ENCODE measurements at regions not wholly inside any gene's neighbourhood (a gene's known extent, or its start where the extent isn't known, plus 50 kb on each side); places are given as distances from the start of the nearest gene placed in this dataset.
"Not testable (repeated sequence)": the region's sequence is repeated elsewhere in the genome, so short reads cannot be mapped to it uniquely, and the experiment has no call there.

GRCh38 chr16:31975826-31976419 is 102.3 kb downstream of the ZNF267 start:
- H3K27ac Mint-ChIP-seq; H3K36me3 ChIP-seq (ENCODE audit: insufficient read depth); ATAC-seq; H3K4me3 Mint-ChIP-seq; H2AFZ ChIP-seq; H3K27me3 ChIP-seq (ENCODE audit: insufficient read depth); H3K27ac ChIP-seq (ENCODE audit: low read depth); DNase-seq (ENCODE audit: low spot score); H3K27me3 Mint-ChIP-seq (ENCODE audit: insufficient read depth, low read depth, poor library complexity); H4K20me1 ChIP-seq (replicated peaks; ENCODE audit: insufficient read depth); H3K9me2 ChIP-seq (ENCODE audit: insufficient read depth); H3K4me3 ChIP-seq; H3K36me3 Mint-ChIP-seq (ENCODE audit: low read depth); H3K4me2 ChIP-seq; H3K79me2 ChIP-seq (replicated peaks; ENCODE audit: insufficient read depth); H3K4me1 ChIP-seq (ENCODE audit: insufficient read depth); H3K4me1 Mint-ChIP-seq; H3F3A ChIP-seq (replicated peaks; ENCODE audit: low read depth): not testable (repeated sequence)
- peaks cover 44% of the 10 kb centered on the region for H3K9me3 Mint-ChIP-seq

GRCh38 chr16:31978463-31978862 is 104.9 kb downstream of the ZNF267 start:
- not testable (repeated sequence) for ATAC-seq; DNase-seq (ENCODE audit: low spot score)

GRCh38 chr16:31981739-31982138 is 108.1 kb downstream of the ZNF267 start:
- ATAC-seq: not testable (repeated sequence)

More at GRCh38 chr16:31978463-31978862, 104.9 kb downstream of the ZNF267 start:
- not testable (repeated sequence) for H3K27me3 Mint-ChIP-seq (ENCODE audit: insufficient read depth, low read depth, poor library complexity); H3K36me3 Mint-ChIP-seq (ENCODE audit: low read depth); H3K4me3 Mint-ChIP-seq; H3K4me1 Mint-ChIP-seq; H2AFZ ChIP-seq; H4K20me1 ChIP-seq (replicated peaks; ENCODE audit: insufficient read depth); H3K36me3 ChIP-seq (ENCODE audit: insufficient read depth); H3K27me3 ChIP-seq (ENCODE audit: insufficient read depth); H3K4me2 ChIP-seq; H3K4me1 ChIP-seq (ENCODE audit: insufficient read depth); H3K79me2 ChIP-seq (replicated peaks; ENCODE audit: insufficient read depth); H3K27ac ChIP-seq (ENCODE audit: low read depth); H3F3A ChIP-seq (replicated peaks; ENCODE audit: low read depth); H3K4me3 ChIP-seq; H3K27ac Mint-ChIP-seq; H3K9me2 ChIP-seq (ENCODE audit: insufficient read depth)
- peaks cover 52% of the 10 kb centered on the region for H3K9me3 Mint-ChIP-seq

GRCh38 chr16:31982986-31983385 is 109.4 kb downstream of the ZNF267 start:
- H3K9me3 Mint-ChIP-seq: peaks cover 44% of the 10 kb centered on the region
- H3F3A ChIP-seq (replicated peaks; ENCODE audit: low read depth); DNase-seq (ENCODE audit: low spot score); H3K27me3 ChIP-seq (ENCODE audit: insufficient read depth); ATAC-seq; H3K4me1 ChIP-seq (ENCODE audit: insufficient read depth); H3K4me3 ChIP-seq; H3K79me2 ChIP-seq (replicated peaks; ENCODE audit: insufficient read depth); H3K27ac Mint-ChIP-seq; H2AFZ ChIP-seq; H3K4me1 Mint-ChIP-seq; H3K27ac ChIP-seq (ENCODE audit: low read depth); H3K27me3 Mint-ChIP-seq (ENCODE audit: insufficient read depth, low read depth, poor library complexity); H3K4me2 ChIP-seq; H3K4me3 Mint-ChIP-seq; H3K36me3 Mint-ChIP-seq (ENCODE audit: low read depth); H4K20me1 ChIP-seq (replicated peaks; ENCODE audit: insufficient read depth); H3K9me2 ChIP-seq (ENCODE audit: insufficient read depth); H3K36me3 ChIP-seq (ENCODE audit: insufficient read depth): not testable (repeated sequence)

More at GRCh38 chr16:31981739-31982138, 108.1 kb downstream of the ZNF267 start:
- not testable (repeated sequence) for H3K79me2 ChIP-seq (replicated peaks; ENCODE audit: insufficient read depth); H3K27ac Mint-ChIP-seq; H3K4me2 ChIP-seq; H3K27me3 ChIP-seq (ENCODE audit: insufficient read depth); H3K4me3 Mint-ChIP-seq; H3F3A ChIP-seq (replicated peaks; ENCODE audit: low read depth); H3K27me3 Mint-ChIP-seq (ENCODE audit: insufficient read depth, low read depth, poor library complexity); DNase-seq (ENCODE audit: low spot score); H3K36me3 ChIP-seq (ENCODE audit: insufficient read depth); H3K4me3 ChIP-seq; H3K9me2 ChIP-seq (ENCODE audit: insufficient read depth); H3K4me1 Mint-ChIP-seq; H4K20me1 ChIP-seq (replicated peaks; ENCODE audit: insufficient read depth); H3K36me3 Mint-ChIP-seq (ENCODE audit: low read depth); H3K4me1 ChIP-seq (ENCODE audit: insufficient read depth); H2AFZ ChIP-seq; H3K27ac ChIP-seq (ENCODE audit: low read depth)
- peaks cover 46% of the 10 kb centered on the region for H3K9me3 Mint-ChIP-seq

GRCh38 chr16:31983666-31984065 is 110.1 kb downstream of the ZNF267 start:
- not testable (repeated sequence) for H3K36me3 ChIP-seq (ENCODE audit: insufficient read depth); H3K4me1 Mint-ChIP-seq; H3K27me3 Mint-ChIP-seq (ENCODE audit: insufficient read depth, low read depth, poor library complexity); H3K4me3 ChIP-seq; ATAC-seq; H3K79me2 ChIP-seq (replicated peaks; ENCODE audit: insufficient read depth); H3K4me1 ChIP-seq (ENCODE audit: insufficient read depth); H3K4me3 Mint-ChIP-seq; H4K20me1 ChIP-seq (replicated peaks; ENCODE audit: insufficient read depth); H3F3A ChIP-seq (replicated peaks; ENCODE audit: low read depth); H3K27ac Mint-ChIP-seq; H3K4me2 ChIP-seq; H3K36me3 Mint-ChIP-seq (ENCODE audit: low read depth); H3K27me3 ChIP-seq (ENCODE audit: insufficient read depth); H2AFZ ChIP-seq; H3K9me2 ChIP-seq (ENCODE audit: insufficient read depth); H3K27ac ChIP-seq (ENCODE audit: low read depth); DNase-seq (ENCODE audit: low spot score)
- H3K9me3 Mint-ChIP-seq: peaks cover 44% of the 10 kb centered on the region

GRCh38 chr16:31986895-31987294 is 113.3 kb downstream of the ZNF267 start:
- H3K27ac ChIP-seq (ENCODE audit: low read depth); H2AFZ ChIP-seq; H3K36me3 Mint-ChIP-seq (ENCODE audit: low read depth); H3K9me2 ChIP-seq (ENCODE audit: insufficient read depth); H3K4me1 ChIP-seq (ENCODE audit: insufficient read depth); H3K27ac Mint-ChIP-seq; H3K27me3 ChIP-seq (ENCODE audit: insufficient read depth); H3K4me3 Mint-ChIP-seq; H3K36me3 ChIP-seq (ENCODE audit: insufficient read depth); H4K20me1 ChIP-seq (replicated peaks; ENCODE audit: insufficient read depth); H3K27me3 Mint-ChIP-seq (ENCODE audit: insufficient read depth, low read depth, poor library complexity); H3F3A ChIP-seq (replicated peaks; ENCODE audit: low read depth); H3K4me3 ChIP-seq; ATAC-seq; DNase-seq (ENCODE audit: low spot score); H3K4me2 ChIP-seq; H3K4me1 Mint-ChIP-seq; H3K79me2 ChIP-seq (replicated peaks; ENCODE audit: insufficient read depth): not testable (repeated sequence)
- peaks cover 35% of the 10 kb centered on the region for H3K9me3 Mint-ChIP-seq

Data from GM23338 (cell line).